GM19452 (cell line): ENCODE measurements at regions not wholly inside any gene's neighbourhood (a gene's known extent, or its start where the extent isn't known, plus 50 kb on each side); places are given as distances from the start of the nearest gene placed in this dataset.
"Not testable (repeated sequence)": the region's sequence is repeated elsewhere in the genome, so short reads cannot be mapped to it uniquely, and the experiment has no call there.

ENCODE experiments used
- ATAC-seq: cut with Tn5 transposase; IDR thresholded peaks from one replicate; pipeline ENCODE4 v1.9.1; 2021; ENCODE audit not compliant: unreplicated experiment

DNA sequence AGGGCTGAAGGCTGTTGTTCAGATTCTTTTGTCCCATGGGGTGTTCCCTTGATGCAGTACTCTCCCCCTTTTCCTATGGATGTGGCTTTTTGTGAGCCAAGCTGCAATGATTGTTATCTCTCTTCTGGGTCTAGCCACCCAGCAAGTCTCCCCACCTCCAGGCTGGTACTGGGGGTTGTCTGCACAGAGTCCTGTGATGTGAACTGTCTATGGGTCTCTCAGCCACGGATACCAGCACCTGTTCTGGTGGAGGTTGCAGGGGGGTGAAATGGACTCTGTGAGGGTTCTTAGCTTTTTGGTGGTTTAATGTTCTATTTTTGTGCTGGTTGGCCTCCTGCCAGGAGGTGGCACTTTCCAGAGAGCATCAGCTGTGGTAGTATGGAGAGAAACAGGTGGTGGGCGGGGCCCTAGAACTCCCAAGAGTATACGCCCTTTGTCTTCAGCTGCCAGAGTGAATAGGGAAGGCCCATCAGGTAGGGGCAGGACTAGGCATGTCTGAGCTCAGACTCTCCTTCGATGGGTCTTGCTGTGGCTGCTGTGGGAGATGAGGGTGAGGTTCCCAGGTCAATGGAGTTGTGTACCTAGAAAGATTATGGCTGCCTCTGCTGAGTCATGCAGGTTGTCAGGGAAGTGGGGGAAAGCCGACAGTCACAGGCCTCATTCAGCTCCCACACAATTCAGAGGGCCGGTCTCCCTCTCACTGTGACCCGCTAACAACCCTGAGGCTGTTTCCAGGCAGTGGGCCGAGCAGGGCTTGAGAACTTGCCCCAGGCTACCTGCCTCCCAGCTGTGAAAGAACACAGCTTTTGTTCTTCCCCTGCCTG lies 87.4 kb downstream of the DLEU7 start:
- ATAC-seq, result not testable (repeated sequence)

DNA sequence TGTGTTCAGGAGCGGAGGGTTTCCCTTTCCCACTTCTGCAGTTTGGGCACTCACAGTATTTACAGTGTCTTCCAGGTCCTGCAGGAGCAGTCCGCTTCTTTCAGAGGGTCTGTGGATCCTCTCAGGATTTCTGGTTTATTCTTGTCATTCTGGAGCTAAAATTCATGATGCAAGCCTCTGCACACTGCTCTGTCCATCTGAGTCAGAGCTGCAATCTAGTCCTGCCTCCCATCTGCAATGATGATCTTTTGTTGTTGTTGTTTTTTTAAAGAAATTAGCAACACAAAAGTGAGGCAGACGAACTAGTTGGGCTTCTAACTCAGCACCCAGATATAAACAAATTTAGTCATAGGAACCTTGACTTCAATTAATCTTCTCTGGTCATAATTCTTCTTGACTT lies 86.5 kb downstream of the DLEU7 start:
- no peak for ATAC-seq

DNA sequence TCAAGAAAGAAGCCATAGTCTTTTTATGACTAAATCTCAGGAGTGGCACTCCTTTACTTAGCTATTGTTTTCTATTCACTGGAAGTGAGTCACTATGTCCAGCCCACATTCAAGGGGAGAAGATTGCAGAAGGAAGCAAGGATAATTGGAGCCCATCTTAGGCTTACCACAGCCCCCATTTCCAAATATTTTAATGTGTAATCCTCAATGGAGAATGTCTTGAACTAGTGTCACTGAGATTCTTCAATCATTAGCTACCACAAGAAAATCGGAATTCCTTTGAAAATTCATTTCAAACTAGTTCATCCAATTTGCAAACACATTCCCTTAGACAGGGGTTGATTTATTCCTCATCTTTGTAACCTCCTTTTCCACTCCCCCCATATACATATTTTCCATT lies 84.7 kb downstream of the DLEU7 start:
- ATAC-seq, result no peak

DNA sequence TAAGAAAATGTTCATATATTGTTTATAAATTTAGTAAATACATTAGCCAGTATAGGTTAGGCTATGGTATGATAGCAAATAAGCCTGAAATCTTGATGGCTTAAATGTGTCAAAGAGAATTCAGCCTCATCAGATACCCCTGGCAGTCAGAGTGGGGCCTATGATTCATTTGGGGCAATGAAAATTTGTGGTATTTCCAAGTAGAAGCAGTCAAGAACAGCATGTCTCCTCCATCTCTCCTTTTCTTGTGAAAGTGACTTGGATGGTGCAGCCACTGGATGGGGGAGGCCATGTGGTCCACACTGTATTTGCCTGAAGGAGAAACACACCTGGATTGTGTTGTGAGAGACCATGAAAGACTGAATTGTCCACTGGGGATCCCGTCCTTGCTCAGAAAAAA lies 82.7 kb downstream of the DLEU7 start:
- no peak for ATAC-seq

DNA sequence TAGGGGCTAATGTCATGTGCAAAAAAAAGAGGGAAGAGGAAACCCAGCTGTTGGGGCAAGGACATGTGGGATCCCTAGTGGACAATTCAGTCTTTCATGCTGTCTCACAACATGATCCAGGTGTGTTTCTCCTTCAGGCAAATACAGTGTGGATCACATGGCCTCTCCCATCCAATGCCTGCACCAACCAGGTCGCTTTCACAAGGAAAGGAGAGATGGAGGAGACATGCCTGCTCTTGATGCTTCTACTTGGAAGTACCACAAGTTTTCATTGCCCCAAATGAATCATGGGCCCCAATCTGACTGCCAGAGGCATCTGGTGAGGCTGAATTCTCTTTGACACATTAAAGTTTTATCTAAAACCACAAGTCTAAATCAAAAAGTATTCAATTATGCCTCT lies 82.1 kb downstream of the DLEU7 start:
- ATAC-seq, result no peak

DNA sequence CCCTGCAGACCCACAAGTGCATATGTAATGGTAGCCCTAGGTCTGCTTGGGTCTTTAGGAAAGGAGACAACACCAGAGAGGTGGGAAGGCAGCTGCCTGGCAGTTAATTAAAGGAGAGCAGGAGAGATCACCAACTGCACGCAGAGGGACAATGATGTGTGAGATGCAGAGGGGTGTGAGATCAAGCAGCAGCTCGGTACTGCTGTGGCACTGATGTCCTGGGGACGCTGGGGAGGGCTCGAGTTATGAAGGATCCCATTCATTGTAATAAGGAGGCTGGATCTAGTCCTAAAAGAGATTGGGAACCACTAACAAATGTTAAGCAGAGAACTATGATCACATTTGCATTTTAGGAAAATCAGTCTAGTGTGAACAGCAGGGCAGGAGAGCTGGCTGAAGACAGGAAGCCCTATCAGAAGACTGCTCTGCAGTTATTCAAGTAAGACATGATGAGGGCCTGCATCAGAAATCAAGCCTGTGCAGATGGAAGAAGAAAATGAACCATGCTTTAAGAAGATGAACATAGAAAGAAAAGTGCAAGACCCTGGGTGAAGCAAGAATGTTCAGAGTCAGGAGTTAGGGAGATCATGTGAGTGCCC lies 80.4 kb downstream of the DLEU7 start:
- ATAC-seq, result no peak

DNA sequence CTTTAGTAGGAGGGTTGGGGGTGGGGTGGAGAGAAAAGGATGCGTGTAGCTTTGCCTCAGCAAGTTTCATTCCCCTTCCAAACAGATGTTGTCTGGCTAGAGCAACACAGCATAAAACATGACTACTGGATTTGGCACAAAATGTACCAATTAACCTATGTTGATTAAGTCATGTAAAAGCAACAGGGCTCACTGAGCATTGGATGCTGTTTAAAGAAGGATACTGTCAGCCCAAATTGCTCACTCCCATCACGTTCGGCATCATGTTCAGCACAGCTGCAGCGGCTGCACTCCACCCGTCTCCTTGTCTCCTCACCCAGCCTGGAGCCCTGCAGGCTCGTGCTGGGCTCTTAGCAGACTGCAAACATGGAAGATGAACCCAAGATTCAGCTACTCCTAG lies 77.5 kb downstream of the DLEU7 start:
- ATAC-seq, result no peak

DNA sequence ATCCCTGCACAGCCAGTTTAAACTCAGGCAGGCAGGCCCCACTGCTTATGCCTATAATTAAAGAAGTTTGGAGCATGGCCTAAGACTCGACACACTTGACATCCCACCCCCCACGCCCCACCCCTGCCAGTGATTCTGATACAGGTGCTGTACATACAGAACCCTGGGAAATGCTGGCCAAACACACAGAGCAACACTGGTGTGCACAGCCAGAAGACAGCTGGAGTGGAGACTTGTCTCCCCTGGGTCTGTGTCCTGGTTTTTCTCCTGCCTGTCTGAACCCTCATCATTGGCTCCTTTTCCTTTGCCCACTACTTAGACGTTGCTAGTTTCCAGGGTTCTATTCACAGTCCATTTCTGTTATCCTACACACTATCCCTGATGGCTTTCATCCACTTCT lies 76.8 kb downstream of the DLEU7 start:
- ATAC-seq, result no peak

DNA sequence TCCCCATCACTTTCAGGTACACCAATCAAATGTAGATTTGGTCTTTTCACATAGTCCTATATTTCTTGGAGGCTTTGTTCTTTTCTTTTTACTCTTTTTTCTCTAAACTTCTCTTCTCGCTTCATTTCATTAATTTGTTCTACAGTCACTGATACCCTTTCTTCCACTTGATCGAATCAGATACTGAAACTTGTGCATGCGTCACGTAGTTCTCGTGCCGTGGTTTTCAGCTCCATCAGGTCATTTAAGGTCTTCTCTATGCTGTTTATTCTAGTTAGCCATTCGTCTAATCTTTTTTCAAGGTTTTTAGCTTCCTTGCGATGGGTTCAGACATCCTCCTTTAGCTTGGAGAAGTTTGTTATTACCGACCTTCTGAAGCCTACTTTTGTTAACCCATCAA lies 70.6 kb downstream of the DLEU7 start:
- not testable (repeated sequence) for ATAC-seq
